Embryonic facial prominence (tissue), 1 donor: ENCODE measurements at regions not wholly inside any gene's neighbourhood (a gene's known extent, or its start where the extent isn't known, plus 50 kb on each side); places are given as distances from the start of the nearest gene placed in this dataset.
A peak's percentile ranks its signal among the peaks of the same experiment; 100 is the strongest.

Source experiments
- DNase-seq: peaks from one replicate; pipeline ENCODE4 v3.0.0-alpha.2; 2016; ENCODE audit errors: extremely low spot score

DNA sequence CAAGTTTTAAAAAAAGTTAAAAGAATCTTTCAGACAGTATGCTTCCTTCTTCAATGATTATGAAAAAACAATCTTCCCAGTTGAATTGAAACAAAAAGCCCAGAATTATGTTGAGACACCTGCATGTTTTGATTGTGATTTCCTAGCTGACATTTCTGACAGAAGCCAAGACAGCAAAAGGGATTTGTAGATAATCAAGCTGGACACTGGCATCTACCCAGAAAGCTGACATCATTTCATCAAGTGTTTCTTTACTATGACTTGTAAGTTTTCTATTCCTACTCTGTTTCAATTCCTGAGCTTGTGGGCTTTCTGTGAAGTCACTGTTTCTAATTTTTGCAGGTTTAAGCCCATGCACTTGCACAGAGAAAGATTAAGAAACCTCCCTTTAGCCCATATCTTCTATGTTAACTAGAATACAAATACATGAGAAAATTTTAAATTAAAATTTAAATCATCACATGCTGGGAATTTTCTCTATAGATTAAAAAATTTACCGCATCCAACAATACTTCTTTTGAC, 82.9 kb upstream of the CCDC85A start:
- DNase-seq, result no peak

DNA sequence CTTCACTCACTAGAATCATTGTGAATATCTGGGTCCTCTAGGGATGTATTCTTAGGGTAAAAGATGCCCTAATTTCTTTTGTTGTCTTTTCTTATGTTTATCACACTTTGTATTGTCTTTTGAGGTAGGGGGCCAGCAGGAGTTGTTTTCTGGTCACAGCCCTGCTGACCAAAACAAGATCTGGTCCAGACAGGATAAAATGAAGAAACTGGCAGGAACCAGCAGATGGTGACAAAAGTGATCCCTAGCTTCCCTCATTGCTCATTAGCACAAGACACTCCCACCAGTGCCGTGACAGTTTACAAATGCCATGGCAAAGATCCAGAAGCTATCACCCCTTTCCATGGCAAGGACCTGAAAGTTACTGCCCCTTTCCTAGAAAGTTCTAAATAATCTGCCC, 81.7 kb upstream of the CCDC85A start:
- DNase-seq, result no peak

DNA sequence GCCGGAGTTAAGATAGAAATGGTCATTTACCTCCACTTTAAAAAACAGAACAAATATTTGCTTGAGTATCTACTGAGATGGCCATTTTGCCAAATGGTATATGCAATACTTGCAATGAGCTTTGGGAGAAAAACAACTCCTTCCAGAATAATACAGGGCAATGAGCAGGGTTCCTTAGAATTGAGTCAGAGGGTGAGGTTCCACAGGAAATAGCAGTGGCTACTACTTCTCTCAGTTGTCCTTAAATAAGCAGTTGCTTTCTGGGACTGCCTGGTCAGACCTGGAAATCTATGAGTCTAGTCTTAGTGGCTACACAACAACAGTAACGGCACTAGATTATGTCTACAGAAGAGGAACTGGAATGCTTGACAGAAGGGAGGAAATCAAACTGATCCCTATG, 80.9 kb upstream of the CCDC85A start:
- DNase-seq, result no peak

DNA sequence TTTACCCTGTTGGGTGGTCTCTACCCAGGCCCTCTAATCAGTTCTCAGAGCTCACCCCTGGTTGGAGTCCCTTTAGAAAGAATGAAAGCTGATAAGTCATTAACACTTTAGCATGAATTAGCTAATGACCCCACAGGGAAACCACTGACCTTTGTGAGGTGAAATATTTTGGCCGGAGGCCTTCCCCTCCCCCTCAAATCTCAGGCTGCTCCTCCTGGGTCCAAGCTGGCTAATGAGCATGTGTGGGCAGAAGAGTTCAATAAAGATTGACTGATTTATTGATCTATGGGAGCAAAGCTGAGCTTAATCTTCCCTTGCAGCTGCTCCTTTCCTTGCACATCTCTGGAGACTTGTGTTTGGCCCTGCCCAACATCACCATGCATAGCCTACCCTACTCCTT, 78.8 kb upstream of the CCDC85A start:
- DNase-seq, result no peak

DNA sequence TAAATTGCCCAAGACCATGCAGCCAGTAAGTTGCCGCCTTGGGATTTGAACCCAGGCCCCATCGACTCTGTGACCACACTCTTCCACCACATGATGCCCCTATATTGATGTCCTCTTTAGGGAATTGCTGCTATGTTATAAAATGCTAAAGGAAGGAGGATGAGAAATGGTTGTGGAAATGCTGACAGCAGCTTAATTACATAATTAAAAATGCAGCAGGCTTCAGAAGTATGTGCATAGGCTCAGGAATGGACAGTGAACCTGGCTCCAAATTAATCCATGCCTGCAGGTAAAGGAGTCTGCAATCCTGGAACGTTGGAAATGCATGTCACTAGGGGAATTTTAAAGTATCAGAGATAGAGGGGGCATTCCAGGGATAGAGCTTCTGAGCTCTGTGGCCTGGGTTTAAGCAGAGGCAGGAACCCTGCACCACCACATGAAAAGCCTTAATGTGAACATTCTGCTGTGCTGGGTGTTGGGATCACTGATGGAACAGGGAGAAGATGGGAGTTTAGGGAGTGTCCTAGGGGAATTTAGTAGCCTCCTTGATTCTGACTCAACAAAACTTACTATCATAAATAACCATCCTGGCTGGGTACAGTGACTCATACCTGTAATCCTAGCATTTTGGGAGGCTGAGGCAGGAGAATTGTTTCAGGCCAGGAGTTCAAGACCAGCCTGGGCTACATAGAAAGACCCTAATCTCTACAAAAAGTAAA, 76.1 kb upstream of the CCDC85A start:
- DNase-seq, result no peak

DNA sequence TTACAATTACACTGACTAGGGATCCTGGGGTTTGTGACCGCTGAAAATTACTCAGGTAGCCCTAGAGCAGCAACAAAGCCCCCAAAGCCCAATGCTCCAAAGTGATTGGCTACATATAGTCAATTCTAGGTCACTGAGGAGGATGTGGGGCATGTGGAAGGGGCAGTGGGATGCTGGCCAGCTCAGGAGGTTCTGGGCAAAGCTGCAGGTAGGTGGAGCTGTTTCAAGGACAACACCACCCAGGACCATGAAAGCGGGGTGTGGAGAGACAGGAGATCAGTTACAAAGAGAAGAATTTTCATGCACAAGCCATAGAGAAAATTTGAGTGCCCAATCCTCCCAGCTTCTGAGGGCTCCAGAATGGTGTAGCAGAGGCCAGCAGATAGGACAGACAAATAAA, 75.0 kb upstream of the CCDC85A start:
- DNase-seq, result no peak

DNA sequence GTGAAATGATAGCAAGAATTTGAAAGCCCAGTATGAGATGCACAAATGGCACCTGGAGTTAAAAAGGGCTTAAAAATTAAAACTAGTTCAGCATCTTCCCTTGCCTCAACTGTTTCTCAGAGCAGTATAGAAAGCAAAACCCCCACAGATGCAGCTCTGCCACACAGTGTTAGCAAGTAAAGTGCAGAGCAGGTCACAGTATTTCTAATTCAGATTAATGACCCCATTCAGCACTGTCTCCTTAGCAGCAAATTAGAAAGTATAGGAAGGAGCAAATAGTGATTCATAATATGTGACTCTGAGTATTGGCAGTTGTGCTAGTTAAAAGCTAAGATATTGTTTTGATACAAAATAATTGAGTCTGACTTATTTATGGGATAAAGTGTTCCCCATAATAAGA, 73.8 kb upstream of the CCDC85A start:
- DNase-seq, result no peak

DNA sequence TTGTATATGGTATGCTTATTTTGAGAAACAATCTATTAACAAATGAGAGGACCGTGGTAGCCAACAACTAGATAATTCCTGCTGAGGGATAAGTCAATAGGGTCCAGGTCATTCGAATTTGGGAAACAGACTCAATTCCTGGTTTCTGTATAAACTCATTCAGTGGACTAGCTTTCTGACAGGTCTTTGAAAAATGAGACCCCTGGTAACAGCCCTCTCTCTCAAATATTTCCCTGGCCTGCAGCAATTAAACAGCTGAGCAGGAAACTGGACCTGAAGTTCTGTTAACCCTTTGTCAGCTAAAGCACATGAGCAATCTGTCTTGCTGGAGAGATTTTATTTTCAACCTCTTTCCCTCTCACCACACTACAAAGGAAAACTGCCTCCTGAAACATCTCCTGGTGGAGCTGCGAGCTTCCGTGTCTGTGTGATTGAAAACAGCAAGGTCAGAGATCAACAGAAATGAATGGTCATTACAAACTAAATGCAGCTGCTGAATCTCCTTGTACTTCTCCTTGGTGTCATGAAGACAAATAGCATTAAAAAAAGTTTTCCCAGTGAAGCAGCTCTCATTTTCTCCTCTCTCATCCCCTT, 70.3 kb upstream of the CCDC85A start:
- DNase-seq, result peak; percentile 5

DNA sequence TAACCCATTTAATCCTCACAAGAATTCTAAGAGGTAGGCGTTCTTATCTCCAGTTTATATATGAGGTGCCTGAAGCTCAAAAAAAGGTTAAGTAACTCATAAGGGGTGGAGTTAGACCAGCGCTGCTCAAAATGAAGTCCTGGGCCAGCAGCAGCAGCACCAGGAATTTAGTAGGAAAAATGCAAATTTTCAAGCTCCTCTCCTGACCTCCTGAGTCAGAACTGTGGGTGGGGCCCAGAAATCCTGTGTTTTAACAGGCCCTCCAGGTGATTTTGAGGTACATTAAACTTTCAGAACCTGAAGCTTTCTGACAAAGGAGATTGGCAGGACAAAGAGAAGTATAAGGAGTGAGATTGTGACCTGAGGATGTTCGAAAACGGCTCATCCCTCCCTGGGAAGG, 66.0 kb upstream of the CCDC85A start:
- DNase-seq, result peak; percentile 5

DNA sequence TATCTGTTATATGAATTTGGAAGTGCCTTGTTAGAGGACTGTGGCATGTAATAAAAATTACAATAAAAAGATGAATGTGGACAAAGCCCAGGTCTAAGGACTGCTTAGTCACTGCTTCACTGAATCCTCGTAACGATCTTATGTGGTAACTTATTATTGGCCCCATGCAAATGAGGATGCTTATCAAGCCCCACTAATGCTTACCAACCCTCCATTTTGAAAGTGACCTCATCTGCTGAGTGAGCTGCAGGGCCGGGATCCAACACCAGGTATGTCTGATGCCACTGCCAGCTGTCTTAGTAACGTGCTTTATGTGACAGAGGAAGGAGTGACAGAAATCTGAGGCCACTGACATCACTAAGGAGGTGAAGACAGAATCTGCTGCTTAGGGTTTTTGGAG, 65.3 kb upstream of the CCDC85A start:
- peak; percentile 4 for DNase-seq

DNA sequence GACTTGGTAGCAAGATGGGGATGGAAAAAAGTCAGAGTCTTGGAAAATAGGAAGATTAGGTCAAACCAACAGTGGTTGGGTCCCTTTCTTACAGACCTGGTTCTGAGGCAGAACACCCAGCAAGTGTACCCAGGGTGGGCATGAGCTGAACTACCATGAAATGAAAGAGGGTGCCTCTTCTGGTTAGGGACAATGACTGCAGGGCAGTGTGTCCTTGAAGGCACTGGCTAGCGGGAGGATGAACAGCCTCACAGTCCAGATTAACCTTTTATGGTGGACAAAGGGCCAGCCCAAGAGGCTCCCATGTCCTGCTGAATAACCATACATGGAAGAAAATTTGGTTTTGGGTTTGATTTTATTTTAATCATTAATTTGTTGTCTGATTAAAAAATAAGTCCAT, 61.8 kb upstream of the CCDC85A start:
- DNase-seq, result peak; percentile 4

DNA sequence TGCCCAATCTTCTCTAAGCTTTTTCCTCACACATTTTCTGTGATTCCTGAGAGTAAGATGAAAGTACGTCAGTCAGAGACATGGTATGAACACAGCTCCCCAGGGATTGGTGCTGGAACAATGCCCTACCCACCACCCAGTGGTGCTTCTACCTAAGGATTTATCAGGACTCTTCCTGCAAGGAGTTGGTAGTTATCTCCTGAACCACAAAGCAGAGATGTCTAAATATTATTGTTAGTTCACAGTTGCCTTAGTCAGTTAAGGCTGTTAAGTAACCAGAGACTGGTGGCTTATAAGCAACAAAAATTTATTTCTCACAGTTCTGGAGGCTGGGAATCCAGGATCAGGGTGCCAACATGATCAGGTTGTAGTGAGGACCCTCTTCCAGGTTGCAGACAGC, 60.3 kb upstream of the CCDC85A start:
- DNase-seq, result no peak

DNA sequence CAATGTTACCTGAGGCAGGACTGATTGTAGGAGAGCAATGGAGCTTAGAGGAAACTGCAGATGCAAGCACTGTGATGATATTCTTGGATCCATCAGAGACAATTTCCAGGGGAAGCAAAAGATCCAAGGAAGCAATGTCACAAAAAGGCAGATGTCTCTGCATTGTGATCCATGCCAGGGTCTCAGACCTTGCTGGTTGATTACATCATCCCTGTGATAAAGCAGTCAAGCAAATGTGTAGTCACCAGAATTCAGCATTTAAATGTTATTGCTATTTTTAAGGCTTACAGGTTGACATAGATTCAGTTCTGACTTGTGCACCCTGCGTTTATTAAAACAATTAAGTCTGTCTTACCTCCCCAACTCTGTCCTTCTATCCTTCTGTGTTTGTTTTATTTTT, 56.8 kb upstream of the CCDC85A start:
- no peak for DNase-seq

DNA sequence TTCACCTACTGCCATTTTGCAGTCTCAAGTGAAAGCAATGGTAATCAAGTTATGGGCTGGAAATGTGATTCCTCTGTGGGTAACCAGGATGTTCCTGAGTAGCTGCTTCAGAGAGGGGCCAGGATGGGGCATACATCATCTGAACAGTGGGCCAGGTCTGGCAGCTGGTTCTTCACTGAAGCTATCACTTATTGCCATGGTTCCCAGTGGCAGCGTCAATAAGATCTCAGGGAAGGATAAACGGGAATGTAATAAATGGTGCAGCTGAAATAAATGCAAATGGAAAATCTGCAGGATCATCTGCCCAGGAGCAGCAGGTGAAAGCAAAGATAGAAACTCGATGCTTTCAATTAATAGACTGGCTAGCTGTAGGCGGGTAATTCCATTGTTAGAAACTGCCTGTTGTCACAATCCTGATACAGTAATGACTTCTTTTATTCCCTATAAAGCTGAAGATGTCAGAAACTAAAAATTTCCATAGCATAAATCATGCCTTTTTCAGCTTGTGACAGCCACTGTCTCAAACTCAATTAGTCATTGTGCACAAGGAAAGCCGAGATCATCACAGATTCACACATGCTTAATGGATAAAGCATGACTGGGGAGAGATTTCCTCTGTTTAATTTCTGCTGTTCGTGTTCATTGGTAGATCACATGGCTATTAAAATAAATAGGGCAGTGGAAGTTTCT, 56.2 kb upstream of the CCDC85A start:
- no peak for DNase-seq

DNA sequence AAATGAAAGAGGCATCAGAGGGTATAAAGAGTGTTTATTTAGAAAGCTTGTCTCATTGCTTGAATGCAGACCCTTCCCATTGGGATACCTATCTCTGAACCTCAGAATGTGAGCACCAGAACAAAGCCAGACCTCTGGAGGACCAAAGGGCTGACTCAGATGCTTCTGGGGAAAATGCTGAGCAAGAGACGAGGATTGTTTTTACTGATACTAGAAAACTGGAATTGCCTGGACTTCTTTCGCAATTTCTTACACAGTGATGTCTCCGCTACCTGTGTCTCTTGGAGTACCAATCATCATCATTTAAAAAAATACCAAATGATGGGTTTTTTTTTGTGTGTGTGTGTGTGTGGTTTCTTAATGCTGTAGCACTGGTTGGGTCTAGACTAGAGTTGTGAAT, 55.6 kb upstream of the CCDC85A start:
- no peak for DNase-seq

DNA sequence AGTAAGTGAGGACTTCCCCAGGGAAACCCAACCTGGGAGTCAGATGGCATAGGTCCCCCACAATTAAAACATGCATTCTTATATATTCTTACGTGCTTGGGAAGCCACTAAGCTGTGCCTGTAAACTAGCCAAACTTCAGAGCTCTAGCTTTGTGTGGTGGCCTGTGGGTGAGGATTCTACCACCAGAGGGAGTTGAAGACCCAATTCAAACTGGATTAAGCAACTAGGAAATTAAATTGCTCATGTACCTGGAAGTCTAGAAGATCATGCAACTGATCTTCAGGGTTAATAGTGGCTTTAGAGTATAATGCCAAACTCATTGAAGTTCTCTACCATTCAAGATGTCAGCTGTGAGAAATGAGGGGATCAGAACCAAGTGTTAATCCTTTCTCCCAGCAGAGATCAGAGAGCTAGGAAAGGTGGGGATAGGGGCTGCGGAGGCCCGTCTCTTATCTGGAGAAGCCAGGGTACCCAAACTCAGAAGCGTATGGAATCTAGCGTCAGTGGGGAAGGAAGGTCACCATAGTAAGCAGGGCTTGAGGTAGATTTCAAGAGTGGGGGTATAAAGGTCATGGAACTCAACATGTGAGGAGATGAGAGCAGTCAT, 53.2 kb upstream of the CCDC85A start:
- no peak for DNase-seq

DNA sequence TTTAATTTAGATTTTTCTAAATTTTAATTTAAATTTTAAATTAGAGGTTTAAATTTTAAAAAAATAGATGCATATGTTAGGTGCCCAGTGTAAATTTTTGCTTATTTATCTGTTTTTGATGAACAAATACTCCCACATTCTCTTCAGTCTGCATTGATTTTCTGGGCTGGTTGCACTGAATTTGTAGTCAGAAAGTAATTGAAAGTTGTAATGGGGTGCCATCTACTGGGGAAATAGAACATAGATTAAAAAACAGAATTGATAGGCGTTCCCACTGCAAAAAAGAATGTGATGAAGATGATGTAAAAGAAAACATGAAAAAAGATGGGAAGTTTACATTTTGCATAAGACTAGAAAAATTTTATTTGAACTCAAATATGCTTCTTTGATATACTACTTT, 51.7 kb upstream of the CCDC85A start:
- DNase-seq, result no peak

DNA sequence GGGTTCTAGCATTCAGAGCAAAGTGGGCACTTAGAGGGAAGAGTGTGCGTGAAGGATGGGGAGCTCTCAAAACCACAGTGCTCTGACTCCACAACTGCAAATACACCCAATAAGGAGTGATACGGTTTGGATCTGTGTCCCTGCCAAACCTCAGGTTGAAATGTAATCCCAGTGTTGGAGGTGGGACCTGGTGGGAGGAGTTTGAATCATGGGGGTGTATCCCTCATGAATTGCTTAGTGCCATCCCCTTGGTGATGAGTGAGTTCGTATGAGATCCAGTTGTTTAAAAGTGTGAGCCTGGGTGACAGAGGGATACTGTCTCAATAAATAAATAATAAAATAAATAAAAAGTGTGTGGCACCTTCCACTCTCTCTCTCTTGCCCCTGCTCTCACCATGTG, 50.3 kb upstream of the CCDC85A start:
- no peak for DNase-seq

DNA sequence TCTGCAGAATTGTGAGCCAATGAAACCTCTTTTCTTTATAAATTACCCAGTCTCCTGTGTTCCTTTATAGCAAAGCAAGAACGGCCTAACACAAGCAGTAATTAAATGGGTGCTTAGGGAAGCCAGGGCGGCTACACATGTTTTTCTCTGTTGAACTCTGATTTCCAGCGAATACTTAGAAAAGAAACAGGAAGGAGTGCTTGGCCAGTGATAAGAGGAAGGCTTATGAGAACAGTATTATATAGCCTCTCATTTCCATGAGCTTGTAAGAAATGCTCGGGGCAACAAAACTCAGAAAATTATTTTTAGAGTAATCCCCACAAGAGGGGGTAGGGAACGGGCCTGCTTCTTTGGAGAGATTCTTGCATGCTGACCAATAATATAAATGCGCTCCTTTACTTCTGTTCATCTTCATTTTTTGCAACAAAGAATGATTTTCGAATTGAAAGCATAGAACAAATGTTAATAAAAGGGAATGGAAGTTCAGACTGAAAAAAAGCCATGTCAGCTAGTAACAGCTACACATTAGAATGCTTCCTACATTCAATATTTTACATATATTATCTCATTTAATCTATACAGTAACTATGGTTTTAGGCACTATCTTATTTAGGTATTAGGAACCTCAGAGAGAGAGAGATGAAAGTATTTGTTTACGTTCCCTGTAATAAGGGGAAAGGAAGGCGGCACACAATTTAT, 49.7 kb upstream of the CCDC85A start:
- no peak for DNase-seq
